ENCODE measurements at regions not wholly inside any gene's neighbourhood (a gene's known extent, or its start where the extent isn't known, plus 50 kb on each side); places are given as distances from the start of the nearest gene placed in this dataset.
A peak's percentile ranks its signal among the peaks of the same experiment; 100 is the strongest.

- peak; percentile 16 for DNase-seq (ENCODE audit: low spot score)
- in situ Hi-C loops (cut with MboI; ENCODE audit: low pct_unique_long_range_greater_than_20kb, low sequenced_read_pairs, unreplicated experiment): no loop called here
- TF ChIP-seq CTCF (IDR thresholded peaks at IDR 0.05; ENCODE audit: extremely low read depth, insufficient read depth, missing control alignments): peak; percentile 84
Observed at GRCh38 chr3:24680214-24680967, 185.7 kb upstream of the THRB start.

DNA sequence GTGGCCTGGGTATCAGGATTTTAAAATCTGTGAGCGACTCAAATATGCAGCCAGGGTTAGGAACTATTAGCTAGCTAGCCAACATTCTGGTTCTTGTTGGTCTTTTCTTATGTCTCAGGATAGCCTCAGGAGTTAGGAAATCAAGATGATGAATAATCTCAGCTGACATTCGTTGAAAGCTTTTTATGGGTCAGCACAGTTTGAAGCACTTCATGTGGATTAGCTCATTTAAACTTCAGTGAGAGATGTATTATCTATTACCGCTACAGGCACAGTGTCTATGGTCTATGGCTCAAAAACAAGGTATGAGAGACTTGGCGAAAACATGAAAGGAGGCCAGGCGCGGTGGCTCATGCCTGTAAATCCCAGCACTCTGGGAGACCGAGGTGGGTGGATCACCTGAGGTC lies 187.5 kb upstream of the THRB start:
- DNase-seq (ENCODE audit: low spot score): no peak
- in situ Hi-C loops (cut with MboI; ENCODE audit: low pct_unique_long_range_greater_than_20kb, low sequenced_read_pairs, unreplicated experiment): no loop called here
- no peak for TF ChIP-seq CTCF (IDR thresholded peaks at IDR 0.05; ENCODE audit: extremely low read depth, insufficient read depth, missing control alignments)

- no peak for DNase-seq (ENCODE audit: low spot score)
- no peak for TF ChIP-seq CTCF (IDR thresholded peaks at IDR 0.05; ENCODE audit: extremely low read depth, insufficient read depth, missing control alignments)
- in situ Hi-C loops (cut with MboI; ENCODE audit: low pct_unique_long_range_greater_than_20kb, low sequenced_read_pairs, unreplicated experiment): no loop called here
Observed at GRCh38 chr3:24683090-24683489, 188.4 kb upstream of the THRB start.

DNA sequence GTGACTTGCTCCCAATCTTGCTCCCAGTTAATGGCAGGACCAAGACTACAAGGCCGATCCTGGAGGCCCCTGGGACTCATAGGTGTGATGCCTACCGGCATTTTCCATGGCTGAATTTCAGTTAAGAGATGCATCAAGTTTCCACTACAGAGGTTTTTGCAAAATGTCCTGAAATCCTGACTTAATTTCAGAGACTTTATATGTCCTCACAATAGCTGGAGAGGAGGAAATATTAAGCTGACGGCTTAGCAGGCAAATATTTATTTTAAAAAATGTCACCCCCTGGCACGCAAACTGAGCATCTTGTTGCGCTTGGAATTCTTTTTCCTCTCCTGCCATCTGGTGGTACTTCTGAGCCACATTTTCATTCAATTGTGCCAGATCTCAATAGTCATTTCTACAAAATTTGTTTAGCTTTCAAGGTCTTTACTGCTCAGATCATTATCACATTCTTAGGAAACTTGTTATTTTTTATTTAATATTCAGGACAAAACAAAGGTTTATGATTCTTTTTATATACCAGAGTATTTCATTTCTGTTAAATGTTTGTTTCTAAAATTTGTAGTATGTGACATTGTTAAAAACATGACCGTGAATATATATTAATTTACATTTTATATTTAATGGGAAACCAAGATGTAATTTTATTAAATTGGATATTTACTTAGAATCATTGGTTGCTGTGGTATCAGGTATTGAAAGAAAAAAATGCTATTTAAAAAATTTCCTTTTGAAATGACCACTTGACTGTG lies 189.2 kb upstream of the THRB start:
- TF ChIP-seq CTCF (IDR thresholded peaks at IDR 0.05; ENCODE audit: extremely low read depth, insufficient read depth, missing control alignments): peak; percentile 34
- in situ Hi-C loops (cut with MboI; ENCODE audit: low pct_unique_long_range_greater_than_20kb, low sequenced_read_pairs, unreplicated experiment): no loop called here
- DNase-seq (ENCODE audit: low spot score): peak; percentile 4

- in situ Hi-C loops (cut with MboI; ENCODE audit: low pct_unique_long_range_greater_than_20kb, low sequenced_read_pairs, unreplicated experiment): no loop called here
- DNase-seq (ENCODE audit: low spot score): no peak
- no peak for TF ChIP-seq CTCF (IDR thresholded peaks at IDR 0.05; ENCODE audit: extremely low read depth, insufficient read depth, missing control alignments)
Observed at GRCh38 chr3:24684506-24685023, 189.9 kb upstream of the THRB start.

DNA sequence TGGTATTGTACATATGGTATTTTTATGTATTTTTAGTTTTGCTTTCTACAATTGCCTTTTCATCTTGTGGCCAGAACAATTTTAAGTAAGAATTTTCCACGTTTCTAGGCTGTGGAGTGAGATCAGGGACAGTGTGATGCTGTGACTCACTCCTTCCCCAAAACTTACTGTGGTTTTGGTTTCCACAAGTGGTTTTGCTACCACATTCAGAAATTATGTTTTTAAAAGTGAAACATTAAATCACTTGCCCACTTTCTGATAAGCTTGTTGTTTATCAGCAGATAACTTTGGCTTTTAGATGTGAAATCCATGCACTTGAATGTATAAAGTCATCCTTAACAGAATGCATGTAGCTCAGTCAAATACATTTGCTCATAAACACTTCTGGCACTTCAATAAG lies 192.2 kb upstream of the THRB start:
- DNase-seq (ENCODE audit: low spot score): no peak
- in situ Hi-C loops (cut with MboI; ENCODE audit: low pct_unique_long_range_greater_than_20kb, low sequenced_read_pairs, unreplicated experiment): no loop called here
- no peak for TF ChIP-seq CTCF (IDR thresholded peaks at IDR 0.05; ENCODE audit: extremely low read depth, insufficient read depth, missing control alignments)

Measured in GM13977 (cell line).